Body of pancreas (tissue), 4 donors: ENCODE measurements at regions not wholly inside any gene's neighbourhood (a gene's known extent, or its start where the extent isn't known, plus 50 kb on each side); places are given as distances from the start of the nearest gene placed in this dataset.

Source experiments
- POLR2A ChIP-seq, 3 donors: fragments of 450-650 bp; IDR thresholded peaks; one replicate each; pipeline ENCODE4 v1.6.1; 2016; ENCODE audit warnings: antibody characterized with exemption in 3 of 3, mild to moderate bottlenecking in 2 of 3
- TF ChIP-seq, protein P1 (sequence below), 7 experiments: fragments of 450-650 bp in 4 of 7; fragments of 200-600 bp in 3 of 7; sonication (generic) in 3 of 7; IDR thresholded peaks; one replicate each; pipeline ENCODE4 v1.5.1; 2016 to 2019; ENCODE audit warnings: antibody characterized with exemption in 7 of 7

DNA sequence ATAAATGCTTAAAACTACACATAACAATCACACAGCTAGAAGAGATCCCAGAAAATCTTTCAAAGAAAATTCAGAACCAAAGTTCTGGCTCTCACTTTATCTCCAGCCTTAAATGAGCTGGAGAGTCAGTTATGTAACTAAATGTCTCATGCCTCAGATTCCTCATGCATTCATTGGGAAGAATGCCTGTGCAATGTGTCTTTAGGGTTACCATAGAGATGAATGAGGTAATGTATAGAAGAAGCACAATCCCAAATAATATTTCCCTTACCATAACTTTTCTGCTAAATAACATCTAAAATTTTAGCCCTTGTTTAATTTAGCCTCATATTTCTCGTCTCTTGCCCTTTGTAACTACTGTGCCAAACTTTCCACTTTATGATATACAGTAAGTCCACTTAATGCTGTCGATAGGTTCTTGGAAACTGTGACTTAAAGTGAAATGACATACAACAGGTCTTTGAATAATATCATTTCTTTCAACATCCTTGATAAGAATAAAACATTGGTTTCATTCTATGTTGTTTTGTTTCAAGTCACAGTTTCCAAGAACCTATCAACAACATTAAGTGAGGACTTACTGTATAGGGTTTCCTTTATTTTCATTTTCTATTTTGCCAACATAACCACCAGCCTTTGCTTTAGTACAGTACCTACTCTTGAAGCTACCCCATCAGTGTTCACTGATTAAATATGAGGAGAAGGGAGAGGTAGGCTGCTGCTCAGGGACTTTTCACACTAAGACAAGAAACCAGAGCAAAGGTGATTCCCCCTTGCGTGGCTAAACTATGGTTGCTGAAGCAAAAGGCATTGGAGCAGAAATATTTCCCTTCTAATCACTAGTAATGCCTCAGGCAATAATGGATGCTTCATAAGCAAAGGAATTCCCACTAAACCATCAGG, 295.7 kb upstream of the PTGER4 start:
- TF ChIP-seq, protein P1, sequence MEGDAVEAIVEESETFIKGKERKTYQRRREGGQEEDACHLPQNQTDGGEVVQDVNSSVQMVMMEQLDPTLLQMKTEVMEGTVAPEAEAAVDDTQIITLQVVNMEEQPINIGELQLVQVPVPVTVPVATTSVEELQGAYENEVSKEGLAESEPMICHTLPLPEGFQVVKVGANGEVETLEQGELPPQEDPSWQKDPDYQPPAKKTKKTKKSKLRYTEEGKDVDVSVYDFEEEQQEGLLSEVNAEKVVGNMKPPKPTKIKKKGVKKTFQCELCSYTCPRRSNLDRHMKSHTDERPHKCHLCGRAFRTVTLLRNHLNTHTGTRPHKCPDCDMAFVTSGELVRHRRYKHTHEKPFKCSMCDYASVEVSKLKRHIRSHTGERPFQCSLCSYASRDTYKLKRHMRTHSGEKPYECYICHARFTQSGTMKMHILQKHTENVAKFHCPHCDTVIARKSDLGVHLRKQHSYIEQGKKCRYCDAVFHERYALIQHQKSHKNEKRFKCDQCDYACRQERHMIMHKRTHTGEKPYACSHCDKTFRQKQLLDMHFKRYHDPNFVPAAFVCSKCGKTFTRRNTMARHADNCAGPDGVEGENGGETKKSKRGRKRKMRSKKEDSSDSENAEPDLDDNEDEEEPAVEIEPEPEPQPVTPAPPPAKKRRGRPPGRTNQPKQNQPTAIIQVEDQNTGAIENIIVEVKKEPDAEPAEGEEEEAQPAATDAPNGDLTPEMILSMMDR (IDR thresholded peaks at IDR 0.05): no peak
- no peak for TF ChIP-seq POLR2A (IDR thresholded peaks at IDR 0.05)
